ENCODE measurements at regions not wholly inside any gene's neighbourhood (a gene's known extent, or its start where the extent isn't known, plus 50 kb on each side); places are given as distances from the start of the nearest gene placed in this dataset.

DNA sequence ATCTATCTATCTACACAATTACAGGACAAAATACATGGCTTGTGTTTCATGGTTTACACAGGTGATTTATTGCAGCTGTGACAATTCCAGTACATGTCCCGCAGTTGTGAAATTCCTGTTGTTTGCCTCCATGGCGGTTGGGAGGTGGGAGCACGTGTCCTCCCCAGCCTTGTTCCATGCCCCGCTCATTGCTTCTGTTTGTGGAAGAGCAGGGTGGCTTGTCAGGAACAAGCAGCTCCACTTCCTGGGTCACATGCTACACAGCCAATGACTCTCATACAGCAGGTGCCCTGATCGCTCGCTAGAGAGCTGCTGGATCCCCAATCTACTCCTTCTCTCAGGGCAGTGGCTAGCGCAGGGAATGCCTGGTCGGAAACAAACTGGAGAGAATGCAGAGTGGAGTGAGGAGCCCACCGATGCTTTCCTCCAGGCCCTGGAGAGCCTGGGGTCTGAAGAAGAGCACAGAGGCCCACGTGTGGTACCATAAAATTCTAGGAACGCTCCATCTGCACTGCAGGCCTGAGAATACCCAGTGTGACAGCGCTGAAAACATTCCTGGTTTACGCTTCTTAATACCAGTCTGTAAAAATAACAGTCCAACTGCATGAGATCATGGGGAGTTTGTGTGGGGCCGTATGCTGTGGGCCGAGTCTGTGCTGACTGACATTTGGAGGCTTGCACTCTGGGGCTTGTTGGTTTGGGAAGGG lies 270.6 kb upstream of the RGMA start:
- TF ChIP-seq CHD4 (IDR thresholded peaks at IDR 0.05; ENCODE audit: insufficient read depth, insufficient replicate concordance, low read depth, low read length, poor library complexity, severe bottlenecking): no peak
- no peak for TF ChIP-seq NR3C1 (CRISPR knock-in tag; IDR thresholded peaks at IDR 0.05)
- TF ChIP-seq RAD21 (CRISPR knock-in tag; conservative IDR thresholded peaks at IDR 0.05 in 1 of 2, IDR thresholded peaks at IDR 0.05 in 1 of 2): no peak
- no peak for TF ChIP-seq EP300 (IDR thresholded peaks at IDR 0.05; ENCODE audit: low read length)
- TF ChIP-seq, protein P1, sequence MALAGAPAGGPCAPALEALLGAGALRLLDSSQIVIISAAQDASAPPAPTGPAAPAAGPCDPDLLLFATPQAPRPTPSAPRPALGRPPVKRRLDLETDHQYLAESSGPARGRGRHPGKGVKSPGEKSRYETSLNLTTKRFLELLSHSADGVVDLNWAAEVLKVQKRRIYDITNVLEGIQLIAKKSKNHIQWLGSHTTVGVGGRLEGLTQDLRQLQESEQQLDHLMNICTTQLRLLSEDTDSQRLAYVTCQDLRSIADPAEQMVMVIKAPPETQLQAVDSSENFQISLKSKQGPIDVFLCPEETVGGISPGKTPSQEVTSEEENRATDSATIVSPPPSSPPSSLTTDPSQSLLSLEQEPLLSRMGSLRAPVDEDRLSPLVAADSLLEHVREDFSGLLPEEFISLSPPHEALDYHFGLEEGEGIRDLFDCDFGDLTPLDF (CRISPR knock-in tag; IDR thresholded peaks at IDR 0.05): no peak
- TF ChIP-seq POLR2A (conservative IDR thresholded peaks at IDR 0.05): no peak
- TF ChIP-seq, protein P2, sequence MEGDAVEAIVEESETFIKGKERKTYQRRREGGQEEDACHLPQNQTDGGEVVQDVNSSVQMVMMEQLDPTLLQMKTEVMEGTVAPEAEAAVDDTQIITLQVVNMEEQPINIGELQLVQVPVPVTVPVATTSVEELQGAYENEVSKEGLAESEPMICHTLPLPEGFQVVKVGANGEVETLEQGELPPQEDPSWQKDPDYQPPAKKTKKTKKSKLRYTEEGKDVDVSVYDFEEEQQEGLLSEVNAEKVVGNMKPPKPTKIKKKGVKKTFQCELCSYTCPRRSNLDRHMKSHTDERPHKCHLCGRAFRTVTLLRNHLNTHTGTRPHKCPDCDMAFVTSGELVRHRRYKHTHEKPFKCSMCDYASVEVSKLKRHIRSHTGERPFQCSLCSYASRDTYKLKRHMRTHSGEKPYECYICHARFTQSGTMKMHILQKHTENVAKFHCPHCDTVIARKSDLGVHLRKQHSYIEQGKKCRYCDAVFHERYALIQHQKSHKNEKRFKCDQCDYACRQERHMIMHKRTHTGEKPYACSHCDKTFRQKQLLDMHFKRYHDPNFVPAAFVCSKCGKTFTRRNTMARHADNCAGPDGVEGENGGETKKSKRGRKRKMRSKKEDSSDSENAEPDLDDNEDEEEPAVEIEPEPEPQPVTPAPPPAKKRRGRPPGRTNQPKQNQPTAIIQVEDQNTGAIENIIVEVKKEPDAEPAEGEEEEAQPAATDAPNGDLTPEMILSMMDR (IDR thresholded peaks at IDR 0.05 in 2 of 3, conservative IDR thresholded peaks at IDR 0.05 in 1 of 3; ENCODE audit: insufficient read depth in 2 of 3, low read depth in 1 of 3, low read length in 3 of 3): no peak
- no peak for TF ChIP-seq HDAC6 (IDR thresholded peaks at IDR 0.05; ENCODE audit: low read depth, low read length)
- TF ChIP-seq, protein P3, sequence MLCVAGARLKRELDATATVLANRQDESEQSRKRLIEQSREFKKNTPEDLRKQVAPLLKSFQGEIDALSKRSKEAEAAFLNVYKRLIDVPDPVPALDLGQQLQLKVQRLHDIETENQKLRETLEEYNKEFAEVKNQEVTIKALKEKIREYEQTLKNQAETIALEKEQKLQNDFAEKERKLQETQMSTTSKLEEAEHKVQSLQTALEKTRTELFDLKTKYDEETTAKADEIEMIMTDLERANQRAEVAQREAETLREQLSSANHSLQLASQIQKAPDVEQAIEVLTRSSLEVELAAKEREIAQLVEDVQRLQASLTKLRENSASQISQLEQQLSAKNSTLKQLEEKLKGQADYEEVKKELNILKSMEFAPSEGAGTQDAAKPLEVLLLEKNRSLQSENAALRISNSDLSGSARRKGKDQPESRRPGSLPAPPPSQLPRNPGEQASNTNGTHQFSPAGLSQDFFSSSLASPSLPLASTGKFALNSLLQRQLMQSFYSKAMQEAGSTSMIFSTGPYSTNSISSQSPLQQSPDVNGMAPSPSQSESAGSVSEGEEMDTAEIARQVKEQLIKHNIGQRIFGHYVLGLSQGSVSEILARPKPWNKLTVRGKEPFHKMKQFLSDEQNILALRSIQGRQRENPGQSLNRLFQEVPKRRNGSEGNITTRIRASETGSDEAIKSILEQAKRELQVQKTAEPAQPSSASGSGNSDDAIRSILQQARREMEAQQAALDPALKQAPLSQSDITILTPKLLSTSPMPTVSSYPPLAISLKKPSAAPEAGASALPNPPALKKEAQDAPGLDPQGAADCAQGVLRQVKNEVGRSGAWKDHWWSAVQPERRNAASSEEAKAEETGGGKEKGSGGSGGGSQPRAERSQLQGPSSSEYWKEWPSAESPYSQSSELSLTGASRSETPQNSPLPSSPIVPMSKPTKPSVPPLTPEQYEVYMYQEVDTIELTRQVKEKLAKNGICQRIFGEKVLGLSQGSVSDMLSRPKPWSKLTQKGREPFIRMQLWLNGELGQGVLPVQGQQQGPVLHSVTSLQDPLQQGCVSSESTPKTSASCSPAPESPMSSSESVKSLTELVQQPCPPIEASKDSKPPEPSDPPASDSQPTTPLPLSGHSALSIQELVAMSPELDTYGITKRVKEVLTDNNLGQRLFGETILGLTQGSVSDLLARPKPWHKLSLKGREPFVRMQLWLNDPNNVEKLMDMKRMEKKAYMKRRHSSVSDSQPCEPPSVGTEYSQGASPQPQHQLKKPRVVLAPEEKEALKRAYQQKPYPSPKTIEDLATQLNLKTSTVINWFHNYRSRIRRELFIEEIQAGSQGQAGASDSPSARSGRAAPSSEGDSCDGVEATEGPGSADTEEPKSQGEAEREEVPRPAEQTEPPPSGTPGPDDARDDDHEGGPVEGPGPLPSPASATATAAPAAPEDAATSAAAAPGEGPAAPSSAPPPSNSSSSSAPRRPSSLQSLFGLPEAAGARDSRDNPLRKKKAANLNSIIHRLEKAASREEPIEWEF (CRISPR knock-in tag; IDR thresholded peaks at IDR 0.05): no peak

Measured in K562 (cell line).